ENCODE measurements at regions not wholly inside any gene's neighbourhood (a gene's known extent, or its start where the extent isn't known, plus 50 kb on each side); places are given as distances from the start of the nearest gene placed in this dataset.
"Not testable (repeated sequence)": the region's sequence is repeated elsewhere in the genome, so short reads cannot be mapped to it uniquely, and the experiment has no call there.

DNA sequence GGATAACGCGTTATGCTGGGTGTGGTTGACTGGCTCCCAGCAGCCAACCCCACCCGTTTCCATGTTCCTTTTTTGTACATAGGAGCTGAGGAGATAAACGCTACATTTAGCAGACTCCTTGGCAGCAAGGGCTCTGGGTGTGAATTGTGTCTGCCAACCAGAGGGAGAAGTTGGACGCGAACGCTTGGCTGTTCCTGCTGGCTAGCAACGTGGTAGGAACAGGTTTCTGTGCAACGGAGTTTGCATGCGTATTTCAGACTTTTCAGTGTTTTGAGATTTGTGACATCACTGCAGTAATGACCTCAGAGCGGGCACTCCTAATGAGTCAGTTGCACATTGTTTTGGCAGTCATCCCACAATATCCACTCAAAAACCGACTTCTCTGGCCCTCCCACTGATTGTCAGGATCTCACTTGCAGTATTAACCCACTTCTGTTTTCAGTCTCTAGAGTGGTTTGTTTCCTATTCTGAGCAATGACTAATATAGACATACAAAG is 98.7 kb upstream of the RGS1 start:
- no peak for DNase-seq (ENCODE audit: low read depth in 2 of 2)

GRCh38 chr1:192477630-192478029 is 97.9 kb upstream of the RGS1 start:
- DNase-seq (ENCODE audit: low read depth in 2 of 2) = no peak

DNA sequence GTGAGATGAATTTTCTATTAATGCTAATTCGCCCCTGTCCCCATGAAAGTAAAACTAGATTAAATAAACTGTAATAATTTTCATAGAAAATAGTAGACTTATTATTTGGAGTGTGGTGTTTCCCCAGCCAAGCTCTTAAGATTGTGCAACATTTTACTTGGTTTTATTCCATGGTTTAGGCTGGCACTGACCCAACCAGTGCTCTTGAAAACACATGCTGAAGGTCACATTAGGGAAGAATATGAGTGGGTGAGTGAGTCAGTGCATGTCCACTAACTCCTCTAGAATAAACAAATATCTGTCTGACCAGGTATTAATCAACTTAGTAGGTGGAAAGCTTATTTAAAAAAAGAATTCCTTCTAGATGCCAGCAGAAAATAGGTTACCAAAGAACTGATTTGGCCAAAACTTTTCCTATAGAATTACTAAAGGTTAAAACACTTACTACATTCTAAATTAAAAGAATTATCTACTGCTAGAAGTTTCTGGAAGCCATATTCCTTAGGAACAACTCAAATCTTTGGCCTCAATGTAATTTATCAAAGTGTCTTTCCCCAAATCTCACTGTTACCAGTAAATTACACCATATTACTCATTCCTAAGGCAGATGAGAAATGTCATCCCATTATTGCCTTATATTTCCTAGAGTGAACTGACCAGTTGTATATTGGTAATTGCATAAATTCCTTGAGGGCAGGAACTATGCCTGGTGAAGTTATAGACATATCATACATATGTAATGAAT is 89.7 kb upstream of the RGS1 start:
- no peak for DNase-seq (ENCODE audit: low read depth in 2 of 2)

DNA sequence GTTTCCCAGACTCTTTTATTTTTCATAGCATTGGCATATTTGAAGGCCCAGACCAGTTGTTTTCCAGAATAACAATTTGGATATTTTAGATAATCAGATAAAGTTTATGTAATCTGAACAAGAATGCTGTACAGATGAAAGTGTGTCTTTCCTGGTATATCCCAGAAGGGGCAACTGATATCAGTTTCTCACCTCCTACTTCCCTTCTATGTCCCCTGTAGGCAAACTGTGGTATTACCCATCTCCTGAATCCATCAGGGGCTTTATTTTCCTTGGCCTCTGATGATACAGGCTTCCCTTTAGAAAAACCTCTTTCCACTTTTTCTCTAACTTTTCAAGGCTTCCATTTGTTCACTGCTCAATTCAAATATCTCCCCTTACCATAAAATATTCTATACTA is 87.5 kb upstream of the RGS1 start:
- no peak for DNase-seq (ENCODE audit: low read depth in 2 of 2)

GRCh38 chr1:192489047-192489446 is 86.5 kb upstream of the RGS1 start:
- no peak for DNase-seq (ENCODE audit: low read depth in 2 of 2)

- DNase-seq (ENCODE audit: low read depth in 2 of 2) = no peak
Measured at GRCh38 chr1:192489748-192490147, 85.8 kb upstream of the RGS1 start.

GRCh38 chr1:192491804-192492554 is 83.6 kb upstream of the RGS1 start:
- DNase-seq (ENCODE audit: low read depth in 2 of 2) = no peak

DNA sequence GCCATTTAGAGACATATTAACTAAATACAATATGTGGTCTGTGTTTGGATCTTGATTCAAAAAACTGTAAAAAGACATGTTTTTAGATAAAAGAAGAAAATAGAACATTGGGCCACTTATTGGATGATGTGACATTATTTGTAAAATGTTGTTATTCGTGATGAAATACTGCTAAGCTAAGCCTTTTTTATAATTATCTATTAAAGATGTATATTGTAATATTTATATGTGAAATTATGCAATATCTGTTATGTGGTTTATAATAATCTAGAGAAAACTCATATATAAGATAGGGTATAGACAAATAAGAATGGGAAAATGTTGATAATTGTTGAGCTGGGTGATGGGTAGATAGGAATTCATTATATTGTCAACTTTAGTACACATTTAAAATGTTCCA is 82.0 kb upstream of the RGS1 start:
- DNase-seq (ENCODE audit: low read depth in 2 of 2) = no peak

DNA sequence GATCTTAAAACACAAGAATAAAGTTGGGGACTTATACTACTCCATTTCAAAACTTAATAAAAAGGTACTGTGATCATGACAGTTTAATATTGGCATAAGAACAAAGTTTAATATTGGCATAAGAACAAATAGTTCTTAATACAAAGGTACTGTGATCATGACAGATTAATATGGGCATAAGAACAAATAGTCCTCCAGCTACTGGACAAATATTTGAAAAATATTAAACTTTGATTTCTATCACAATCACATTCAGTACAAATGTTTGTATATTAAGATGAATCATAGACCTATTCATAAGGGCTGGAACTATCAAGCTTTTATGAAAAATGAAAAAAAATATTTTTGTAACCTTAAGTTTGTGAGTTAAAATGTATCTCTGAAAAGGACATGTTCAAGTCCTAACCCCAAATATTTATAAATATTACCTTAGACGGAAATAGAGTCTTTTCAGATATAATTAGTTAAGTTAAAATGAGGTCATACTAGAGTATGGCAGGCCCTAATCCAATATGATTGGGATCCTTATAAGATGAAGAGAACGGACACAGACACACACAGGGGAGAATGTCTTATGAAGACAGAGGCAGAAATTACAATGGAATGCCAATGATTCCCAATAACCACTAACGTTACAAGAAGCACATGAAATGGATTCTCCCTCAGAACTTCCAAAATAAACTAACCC is 79.1 kb upstream of the RGS1 start:
- no peak for DNase-seq (ENCODE audit: low read depth in 2 of 2)

DNA sequence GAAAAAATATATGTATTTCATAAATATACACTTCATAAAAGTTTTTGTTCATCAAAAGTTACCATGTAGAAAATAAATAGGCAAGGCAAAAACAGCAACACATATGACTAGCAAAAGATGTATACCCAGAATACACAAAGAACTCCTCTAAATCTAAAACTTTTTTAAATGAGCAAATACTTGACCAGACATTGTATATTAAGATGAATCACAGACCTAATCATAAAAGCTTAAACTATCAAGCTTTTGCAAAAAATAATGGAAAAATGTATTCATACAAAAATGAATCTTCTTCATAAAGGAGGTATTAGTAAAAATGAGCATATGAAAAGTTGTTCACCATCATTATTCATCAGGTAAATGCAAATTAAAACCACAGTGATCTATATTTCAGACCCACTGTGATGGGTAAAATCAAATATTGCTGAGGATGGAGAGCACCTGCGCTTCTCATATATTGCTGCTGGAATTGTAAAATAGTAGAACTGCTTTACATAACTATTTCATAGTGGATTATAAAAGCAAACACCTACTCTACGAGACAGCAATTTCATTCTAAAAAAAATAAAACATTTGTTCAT is 78.3 kb upstream of the RGS1 start:
- no peak for DNase-seq (ENCODE audit: low read depth in 2 of 2)

GRCh38 chr1:192498092-192498491 is 77.5 kb upstream of the RGS1 start:
- not testable (repeated sequence) for DNase-seq (ENCODE audit: low read depth in 2 of 2)

GRCh38 chr1:192499061-192499581 is 76.5 kb upstream of the RGS1 start:
- DNase-seq (ENCODE audit: low read depth in 2 of 2) = not testable (repeated sequence)

- not testable (repeated sequence) for DNase-seq (ENCODE audit: low read depth in 2 of 2)
Measured at GRCh38 chr1:192500541-192500940, 75.0 kb upstream of the RGS1 start.

DNA sequence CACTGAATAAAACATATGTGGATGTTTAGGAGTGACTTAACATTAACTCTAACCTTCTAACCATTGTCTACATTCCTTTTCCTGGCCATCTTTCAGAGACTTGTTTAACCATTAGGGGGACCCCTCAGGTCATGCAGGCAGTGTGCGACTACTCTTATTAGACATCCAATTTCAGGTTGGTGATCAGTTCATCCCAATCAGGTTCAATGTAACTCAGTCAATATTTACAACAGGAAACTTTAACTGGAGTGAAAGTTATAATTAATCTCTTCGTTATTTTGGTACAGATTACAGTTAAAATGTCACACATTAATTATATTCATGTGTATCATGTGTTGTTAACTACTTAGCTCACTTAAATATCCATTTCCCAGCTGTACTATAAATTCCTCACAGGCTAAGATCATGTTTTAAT is 68.8 kb upstream of the RGS1 start:
- DNase-seq (ENCODE audit: low read depth in 2 of 2) = no peak

- DNase-seq (ENCODE audit: low read depth in 2 of 2) = no peak
Measured at GRCh38 chr1:192512426-192513162, 63.0 kb upstream of the RGS1 start.

- DNase-seq (ENCODE audit: low read depth in 2 of 2) = no peak
Measured at GRCh38 chr1:192513196-192513595, 62.4 kb upstream of the RGS1 start.

DNA sequence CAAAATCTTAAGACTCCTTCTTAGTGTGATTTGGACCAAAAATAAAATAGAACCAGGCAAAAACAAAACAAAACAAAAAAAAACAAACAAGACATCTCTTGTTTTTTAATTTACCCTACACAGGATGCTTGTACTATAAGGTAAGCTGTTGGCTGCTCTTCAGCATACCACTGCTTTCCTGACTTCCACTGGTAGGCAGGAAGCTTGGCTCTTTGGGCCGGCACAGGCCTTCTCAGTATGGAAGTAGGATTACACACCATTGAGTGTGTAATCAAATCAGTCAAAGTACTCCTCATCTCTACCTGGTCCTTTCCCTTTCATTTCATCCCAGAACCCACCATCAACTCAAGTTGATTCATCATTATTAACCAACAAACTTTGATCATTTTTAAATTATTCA is 61.9 kb upstream of the RGS1 start:
- no peak for DNase-seq (ENCODE audit: low read depth in 2 of 2)

- peak in 1 of 2 donors; percentile 37 for DNase-seq (ENCODE audit: low read depth in 2 of 2)
Measured at GRCh38 chr1:192516776-192517297, 58.7 kb upstream of the RGS1 start.

DNA sequence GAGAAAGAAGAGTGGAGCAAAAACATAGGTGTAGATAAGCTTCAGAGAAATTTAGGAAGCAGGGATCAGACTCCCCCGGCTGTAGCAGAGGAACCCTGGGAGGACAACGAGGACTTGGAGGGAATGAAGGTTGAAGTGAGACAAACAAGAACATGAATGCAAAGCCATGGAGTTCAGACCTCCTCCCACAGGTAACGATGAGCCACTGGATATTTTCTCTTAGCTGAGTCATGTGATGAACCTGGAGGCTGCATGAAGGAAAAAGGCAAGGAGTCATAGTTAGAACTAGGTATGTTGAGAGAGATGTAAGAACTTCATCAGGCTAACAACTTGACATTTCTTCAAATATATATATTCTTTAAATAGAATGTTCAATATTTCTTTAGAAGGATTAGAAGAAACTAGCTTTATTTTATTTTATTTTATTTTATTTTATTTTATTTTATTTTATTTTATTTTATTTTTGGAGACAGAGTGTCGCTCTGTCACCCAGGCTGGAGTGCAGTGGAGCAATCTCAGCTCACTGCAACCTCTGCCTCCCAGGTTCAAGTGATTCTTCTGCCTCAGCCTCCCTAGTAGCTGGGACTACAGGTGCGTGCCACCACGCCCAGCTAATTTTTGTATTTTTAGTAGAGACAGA is 57.7 kb upstream of the RGS1 start:
- DNase-seq (ENCODE audit: low read depth in 2 of 2) = not testable (repeated sequence)

GRCh38 chr1:192518700-192519099 is 56.9 kb upstream of the RGS1 start:
- no peak for DNase-seq (ENCODE audit: low read depth in 2 of 2)
